Gastroesophageal sphincter (tissue), 3 donors: ENCODE measurements at regions not wholly inside any gene's neighbourhood (a gene's known extent, or its start where the extent isn't known, plus 50 kb on each side); places are given as distances from the start of the nearest gene placed in this dataset.

Source experiments
- POLR2A ChIP-seq, 2 donors: fragments of 450-650 bp; IDR thresholded peaks; one replicate each; pipeline ENCODE4 v1.6.1; 2017; ENCODE audit warnings: antibody characterized with exemption in 2 of 2, mild to moderate bottlenecking in 2 of 2, moderate library complexity in 1 of 2
- TF ChIP-seq, protein P1 (sequence below), 4 experiments: fragments of 200-600 bp in 2 of 4; fragments of 450-650 bp in 2 of 4; sonication (generic) in 1 of 4; IDR thresholded peaks; one replicate each; pipeline ENCODE4 v1.5.1; 2017 to 2019; ENCODE audit warnings: antibody characterized with exemption in 4 of 4, mild to moderate bottlenecking in 2 of 4, moderate library complexity in 2 of 4

DNA sequence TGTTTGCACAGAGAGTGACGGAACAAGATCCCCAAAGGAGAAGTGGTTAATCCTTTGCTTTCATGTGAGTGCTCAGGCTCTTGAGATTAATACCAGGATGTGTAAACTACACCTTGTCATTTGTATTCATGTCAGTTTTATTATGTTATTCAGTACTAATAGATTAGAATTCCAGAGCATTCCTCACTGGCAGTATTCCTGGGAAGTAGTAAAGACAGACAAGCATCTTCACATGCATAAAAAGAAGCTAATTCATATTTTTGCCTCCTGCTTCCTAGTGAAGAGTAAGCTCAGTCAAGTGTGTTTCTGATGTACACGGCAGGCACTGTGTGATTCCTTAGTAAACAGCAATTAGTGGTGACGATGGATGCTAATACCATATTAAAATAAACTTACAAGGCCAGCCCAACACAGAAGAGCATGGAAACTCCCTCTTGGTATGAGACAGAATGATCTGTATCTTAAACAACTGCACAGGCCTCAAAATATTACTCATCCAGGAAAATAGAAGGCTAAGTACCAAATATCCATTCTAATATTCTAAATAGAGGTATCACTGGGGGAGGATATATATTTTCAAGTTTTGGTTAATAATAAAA, 336.8 kb upstream of the MCTP2 start:
- TF ChIP-seq, protein P1, sequence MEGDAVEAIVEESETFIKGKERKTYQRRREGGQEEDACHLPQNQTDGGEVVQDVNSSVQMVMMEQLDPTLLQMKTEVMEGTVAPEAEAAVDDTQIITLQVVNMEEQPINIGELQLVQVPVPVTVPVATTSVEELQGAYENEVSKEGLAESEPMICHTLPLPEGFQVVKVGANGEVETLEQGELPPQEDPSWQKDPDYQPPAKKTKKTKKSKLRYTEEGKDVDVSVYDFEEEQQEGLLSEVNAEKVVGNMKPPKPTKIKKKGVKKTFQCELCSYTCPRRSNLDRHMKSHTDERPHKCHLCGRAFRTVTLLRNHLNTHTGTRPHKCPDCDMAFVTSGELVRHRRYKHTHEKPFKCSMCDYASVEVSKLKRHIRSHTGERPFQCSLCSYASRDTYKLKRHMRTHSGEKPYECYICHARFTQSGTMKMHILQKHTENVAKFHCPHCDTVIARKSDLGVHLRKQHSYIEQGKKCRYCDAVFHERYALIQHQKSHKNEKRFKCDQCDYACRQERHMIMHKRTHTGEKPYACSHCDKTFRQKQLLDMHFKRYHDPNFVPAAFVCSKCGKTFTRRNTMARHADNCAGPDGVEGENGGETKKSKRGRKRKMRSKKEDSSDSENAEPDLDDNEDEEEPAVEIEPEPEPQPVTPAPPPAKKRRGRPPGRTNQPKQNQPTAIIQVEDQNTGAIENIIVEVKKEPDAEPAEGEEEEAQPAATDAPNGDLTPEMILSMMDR (IDR thresholded peaks at IDR 0.05) = no peak
- no peak for TF ChIP-seq POLR2A (IDR thresholded peaks at IDR 0.05)
